ENCODE measurements at regions not wholly inside any gene's neighbourhood (a gene's known extent, or its start where the extent isn't known, plus 50 kb on each side); places are given as distances from the start of the nearest gene placed in this dataset.
A peak's percentile ranks its signal among the peaks of the same experiment; 100 is the strongest.

- Histone ChIP-seq H3K4me1 (ENCODE audit: insufficient read depth) (no peaks in the 10 kb centered on the region), H3K4me2 (ENCODE audit: unreplicated experiment) (no peak overlapping the region), H3K4me3 (no peak overlapping the region), H3K9ac (no peak overlapping the region), H3K9me2 (ENCODE audit: insufficient read depth) (no peaks in the 10 kb centered on the region), H4K20me1 (ENCODE audit: insufficient read depth) (no peaks in the 10 kb centered on the region), H3F3A (ENCODE audit: insufficient read depth) (no peaks in the 10 kb centered on the region), H2AFZ (no peak overlapping the region), H3K9me3 (ENCODE audit: low read depth) (no peaks in the 10 kb centered on the region), H3K79me2 (ENCODE audit: insufficient read depth) (no peaks in the 10 kb centered on the region), H3K36me3 (ENCODE audit: low read depth) (no peaks in the 10 kb centered on the region), H3K27ac (no peak overlapping the region), H3K27me3 (replicated peaks; ENCODE audit: insufficient read depth) (peaks cover 24% of the 10 kb centered on the region)
- WGBS, 2 experiments (ENCODE audit: low coverage in 1 of 2, low lambda C conversion rate in 2 of 2, missing lambda C conversion rate in 2 of 2), result 5 to 7% methylated on average over 3 of the region's 3 CpGs
- DNase-seq, result peak; percentile 13
- TF ChIP-seq EZH2 (IDR thresholded peaks at IDR 0.05; ENCODE audit: insufficient read depth, poor library complexity, severe bottlenecking) (no peak), EZH2phosphoT487 (IDR thresholded peaks at IDR 0.05; ENCODE audit: insufficient read depth, low read depth) (no peak)
- in situ Hi-C loops (cut with MboI), result no loop called here
Observed at GRCh38 chr2:105604938-105605337, 139.8 kb upstream of the NCK2 start.

- in situ Hi-C loops (cut with MboI), result no loop called here
- TF ChIP-seq EZH2 (IDR thresholded peaks at IDR 0.05; ENCODE audit: insufficient read depth, poor library complexity, severe bottlenecking), result no peak
- TF ChIP-seq EZH2phosphoT487 (IDR thresholded peaks at IDR 0.05; ENCODE audit: insufficient read depth, low read depth), result no peak
Observed at GRCh38 chr2:105600949-105601794, 143.5 kb upstream of the NCK2 start.

GRCh38 chr2:105600602-105600948 lies 144.1 kb upstream of the NCK2 start:
- H3K27me3 ChIP-seq (replicated peaks; ENCODE audit: insufficient read depth), result peaks cover 24% of the 10 kb centered on the region
- H3F3A ChIP-seq (ENCODE audit: insufficient read depth), result no peaks in the 10 kb centered on the region
- no peak for DNase-seq
- no peaks in the 10 kb centered on the region for H3K36me3 ChIP-seq (ENCODE audit: low read depth)
- no peaks in the 10 kb centered on the region for H3K9me2 ChIP-seq (ENCODE audit: insufficient read depth)
- no peak overlapping the region for H3K4me3 ChIP-seq
- H2AFZ ChIP-seq, result no peak overlapping the region
- H3K79me2 ChIP-seq (ENCODE audit: insufficient read depth), result no peaks in the 10 kb centered on the region
- in situ Hi-C loops (cut with MboI), result no loop called here
- H3K9me3 ChIP-seq (ENCODE audit: low read depth), result no peaks in the 10 kb centered on the region
- no peak overlapping the region for H3K9ac ChIP-seq
- H4K20me1 ChIP-seq (ENCODE audit: insufficient read depth), result no peaks in the 10 kb centered on the region
- H3K4me2 ChIP-seq (ENCODE audit: unreplicated experiment), result no peak overlapping the region
- no peak overlapping the region for H3K27ac ChIP-seq
- 63 to 65% methylated on average over 6 of the region's 6 CpGs for WGBS, 2 experiments (ENCODE audit: low coverage in 1 of 2, low lambda C conversion rate in 2 of 2, missing lambda C conversion rate in 2 of 2)
- TF ChIP-seq EZH2phosphoT487 (IDR thresholded peaks at IDR 0.05; ENCODE audit: insufficient read depth, low read depth), result no peak
- TF ChIP-seq EZH2 (IDR thresholded peaks at IDR 0.05; ENCODE audit: insufficient read depth, poor library complexity, severe bottlenecking), result no peak
- H3K4me1 ChIP-seq (ENCODE audit: insufficient read depth), result no peaks in the 10 kb centered on the region

More at GRCh38 chr2:105600949-105601794, 143.5 kb upstream of the NCK2 start:
- Histone ChIP-seq H3K4me2 (ENCODE audit: unreplicated experiment) (no peak overlapping the region), H3K27ac (no peak overlapping the region), H3K9me2 (ENCODE audit: insufficient read depth) (no peaks in the 10 kb centered on the region), H3K27me3 (replicated peaks; ENCODE audit: insufficient read depth) (peaks cover 24% of the 10 kb centered on the region), H4K20me1 (ENCODE audit: insufficient read depth) (no peaks in the 10 kb centered on the region), H3K9ac (no peak overlapping the region), H3K79me2 (ENCODE audit: insufficient read depth) (no peaks in the 10 kb centered on the region), H3K36me3 (ENCODE audit: low read depth) (no peaks in the 10 kb centered on the region), H3F3A (ENCODE audit: insufficient read depth) (no peaks in the 10 kb centered on the region), H3K4me3 (no peak overlapping the region), H3K9me3 (ENCODE audit: low read depth) (no peaks in the 10 kb centered on the region), H2AFZ (no peak overlapping the region), H3K4me1 (ENCODE audit: insufficient read depth) (no peaks in the 10 kb centered on the region)
- 60 to 61% methylated on average over 8 of the region's 8 CpGs for WGBS, 2 experiments (ENCODE audit: low coverage in 1 of 2, low lambda C conversion rate in 2 of 2, missing lambda C conversion rate in 2 of 2)
- DNase-seq, result no peak

- TF ChIP-seq EZH2phosphoT487 (IDR thresholded peaks at IDR 0.05; ENCODE audit: insufficient read depth, low read depth) (no peak), EZH2 (IDR thresholded peaks at IDR 0.05; ENCODE audit: insufficient read depth, poor library complexity, severe bottlenecking) (no peak)
- Histone ChIP-seq H3K4me2 (ENCODE audit: unreplicated experiment) (no peak overlapping the region), H3K27me3 (replicated peaks; ENCODE audit: insufficient read depth) (peaks cover 19% of the 10 kb centered on the region), H4K20me1 (ENCODE audit: insufficient read depth) (no peaks in the 10 kb centered on the region), H3K4me1 (ENCODE audit: insufficient read depth) (no peaks in the 10 kb centered on the region), H3K9me2 (ENCODE audit: insufficient read depth) (no peaks in the 10 kb centered on the region), H3K4me3 (no peak overlapping the region), H3K79me2 (ENCODE audit: insufficient read depth) (no peaks in the 10 kb centered on the region), H3K27ac (no peak overlapping the region), H2AFZ (no peak overlapping the region), H3F3A (ENCODE audit: insufficient read depth) (no peaks in the 10 kb centered on the region), H3K36me3 (ENCODE audit: low read depth) (no peaks in the 10 kb centered on the region), H3K9ac (no peak overlapping the region), H3K9me3 (ENCODE audit: low read depth) (no peaks in the 10 kb centered on the region)
- in situ Hi-C loops (cut with MboI), result no loop called here
- DNase-seq, result no peak
- WGBS, 2 experiments (ENCODE audit: low coverage in 1 of 2, low lambda C conversion rate in 2 of 2, missing lambda C conversion rate in 2 of 2), result 78 to 79% methylated on average over 9 of the region's 9 CpGs
Observed at GRCh38 chr2:105600037-105600442, 144.7 kb upstream of the NCK2 start.
